Glutamatergic neuron (in vitro differentiated cells): ENCODE measurements at regions not wholly inside any gene's neighbourhood (a gene's known extent, or its start where the extent isn't known, plus 50 kb on each side); places are given as distances from the start of the nearest gene placed in this dataset.

Source experiments
- DNase-seq: peaks from one replicate; pipeline ENCODE4 v3.0.0; 2022
- H3K27ac Mint-ChIP-seq: one replicate; pipeline ENCODE4 v1.8.0; 2020; ENCODE audit warnings: mild to moderate bottlenecking, mixed read lengths, inconsistent platforms; ENCODE audit not compliant: unreplicated experiment
- H3K27me3 Mint-ChIP-seq: one replicate; pipeline ENCODE4 v1.8.0; 2020; ENCODE audit warnings: mild to moderate bottlenecking, moderate library complexity, mixed read lengths, inconsistent platforms; ENCODE audit not compliant: unreplicated experiment
- H3K36me3 Mint-ChIP-seq: one replicate; pipeline ENCODE4 v1.8.0; 2020; ENCODE audit warnings: mild to moderate bottlenecking, mixed read lengths, inconsistent platforms; ENCODE audit not compliant: unreplicated experiment
- H3K4me1 Mint-ChIP-seq: one replicate; pipeline ENCODE4 v1.8.0; 2020; ENCODE audit warnings: mild to moderate bottlenecking, low read depth, mixed read lengths, inconsistent platforms; ENCODE audit not compliant: unreplicated experiment
- H3K4me3 Mint-ChIP-seq: one replicate; pipeline ENCODE4 v1.8.0; 2020; ENCODE audit warnings: mild to moderate bottlenecking, mixed read lengths, inconsistent platforms; ENCODE audit not compliant: unreplicated experiment
- H3K9me3 Mint-ChIP-seq: one replicate; pipeline ENCODE4 v1.8.0; 2020; ENCODE audit warnings: mild to moderate bottlenecking, moderate library complexity, mixed read lengths, inconsistent platforms; ENCODE audit not compliant: unreplicated experiment
- TF ChIP-seq, protein P1 (sequence below): fragments of 200-600 bp; sonication (generic); IDR thresholded peaks from one replicate; pipeline ENCODE4 v1.5.0; 2021; ENCODE audit not compliant: partially characterized antibody, unreplicated experiment

DNA sequence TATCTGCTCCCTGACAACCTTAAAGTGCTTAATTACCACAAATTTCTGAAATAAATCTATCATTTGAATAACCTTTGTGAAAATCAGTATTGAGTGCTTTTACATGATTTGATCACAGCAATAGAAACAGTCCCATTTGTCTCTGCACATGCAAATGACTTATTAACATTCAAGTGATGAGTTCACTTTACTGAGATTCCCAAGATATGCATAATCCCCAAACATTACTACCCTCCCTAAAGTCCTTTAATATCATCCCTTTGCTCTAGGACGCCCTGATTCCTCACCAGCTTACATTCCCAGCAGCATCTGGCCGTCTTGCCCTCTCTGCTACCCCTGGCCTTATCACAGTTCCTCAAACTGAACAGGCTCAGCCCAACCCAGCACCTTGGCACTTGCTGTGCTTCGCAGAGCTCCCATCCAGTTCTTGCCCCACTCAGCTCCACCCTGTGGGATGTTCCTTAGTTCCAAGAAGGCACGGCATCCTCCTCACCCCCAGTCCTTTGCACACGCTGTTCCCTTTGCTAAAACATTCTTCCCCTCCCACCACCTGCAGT, 347.5 kb downstream of the PREX1 start:
- Mint-ChIP-seq H3K4me1 (no peaks in the 10 kb centered on the region), H3K4me3 (no peak overlapping the region), H3K36me3 (peaks cover 7% of the 10 kb centered on the region), H3K27ac (no peak overlapping the region), H3K27me3 (peaks cover 12% of the 10 kb centered on the region), H3K9me3 (peaks cover 6% of the 10 kb centered on the region)
- DNase-seq = no peak
- TF ChIP-seq, protein P1, sequence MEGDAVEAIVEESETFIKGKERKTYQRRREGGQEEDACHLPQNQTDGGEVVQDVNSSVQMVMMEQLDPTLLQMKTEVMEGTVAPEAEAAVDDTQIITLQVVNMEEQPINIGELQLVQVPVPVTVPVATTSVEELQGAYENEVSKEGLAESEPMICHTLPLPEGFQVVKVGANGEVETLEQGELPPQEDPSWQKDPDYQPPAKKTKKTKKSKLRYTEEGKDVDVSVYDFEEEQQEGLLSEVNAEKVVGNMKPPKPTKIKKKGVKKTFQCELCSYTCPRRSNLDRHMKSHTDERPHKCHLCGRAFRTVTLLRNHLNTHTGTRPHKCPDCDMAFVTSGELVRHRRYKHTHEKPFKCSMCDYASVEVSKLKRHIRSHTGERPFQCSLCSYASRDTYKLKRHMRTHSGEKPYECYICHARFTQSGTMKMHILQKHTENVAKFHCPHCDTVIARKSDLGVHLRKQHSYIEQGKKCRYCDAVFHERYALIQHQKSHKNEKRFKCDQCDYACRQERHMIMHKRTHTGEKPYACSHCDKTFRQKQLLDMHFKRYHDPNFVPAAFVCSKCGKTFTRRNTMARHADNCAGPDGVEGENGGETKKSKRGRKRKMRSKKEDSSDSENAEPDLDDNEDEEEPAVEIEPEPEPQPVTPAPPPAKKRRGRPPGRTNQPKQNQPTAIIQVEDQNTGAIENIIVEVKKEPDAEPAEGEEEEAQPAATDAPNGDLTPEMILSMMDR = no peak

DNA sequence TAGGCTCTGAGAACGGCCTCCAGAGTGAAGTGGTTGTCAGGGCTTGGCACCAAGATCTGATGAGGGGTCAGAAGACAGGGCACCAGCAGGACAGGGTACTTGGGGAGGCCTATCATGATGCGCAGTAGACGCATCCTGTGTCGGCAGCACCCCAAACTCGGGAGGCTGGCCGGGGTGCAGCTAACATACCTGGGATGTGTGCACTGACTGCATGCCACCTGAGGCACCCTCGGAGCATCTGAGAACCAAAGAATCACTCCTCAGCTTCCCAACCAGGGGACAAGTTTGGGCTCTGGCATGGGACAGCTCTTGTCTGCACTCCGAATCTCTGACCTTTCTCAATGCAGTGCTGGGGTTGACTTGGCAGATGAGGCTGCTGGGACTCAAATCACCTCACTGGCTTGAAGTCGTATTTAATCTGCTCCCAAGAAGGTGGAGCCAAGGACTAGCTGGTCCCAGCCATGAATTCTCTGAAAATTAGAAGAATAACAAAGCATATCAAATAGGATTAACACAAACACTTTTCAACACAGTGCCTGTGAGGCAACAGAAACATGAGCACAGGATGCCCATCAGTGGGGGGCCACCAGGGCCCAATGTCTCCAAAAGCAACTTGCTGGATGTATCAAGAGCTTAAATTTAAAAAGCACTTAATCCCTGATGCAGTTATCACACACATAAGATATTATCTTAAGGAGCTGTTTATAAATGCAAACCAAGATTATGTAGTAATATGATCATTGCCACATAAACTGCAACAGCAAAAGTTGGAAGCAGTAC, 348.8 kb downstream of the PREX1 start:
- TF ChIP-seq, protein P1 = no peak
- no peak overlapping the region for H3K27ac Mint-ChIP-seq
- H3K4me3 Mint-ChIP-seq = no peak overlapping the region

DNA sequence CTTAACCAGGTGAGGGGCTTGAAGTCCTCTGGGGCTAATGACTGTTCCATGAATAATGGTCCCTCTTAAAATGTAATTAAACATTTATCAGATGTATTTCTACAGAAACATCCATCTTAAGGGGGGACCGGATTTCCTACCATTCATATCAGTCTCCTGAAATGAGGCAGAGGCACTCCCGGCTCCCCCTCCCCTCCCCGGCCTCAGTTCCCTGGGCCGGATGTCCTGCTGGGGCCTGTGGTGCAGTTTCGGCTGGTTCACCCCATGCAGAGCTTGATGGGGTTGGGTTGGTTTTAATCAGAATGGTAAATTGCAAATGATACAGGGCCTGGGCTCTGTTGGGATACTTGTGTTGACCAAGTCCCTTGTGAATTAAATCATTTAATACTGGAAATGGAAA, 349.4 kb downstream of the PREX1 start:
- no peak for DNase-seq
- Mint-ChIP-seq H3K27ac (no peak overlapping the region), H3K36me3 (peaks cover 7% of the 10 kb centered on the region), H3K4me1 (no peaks in the 10 kb centered on the region), H3K27me3 (peaks cover 12% of the 10 kb centered on the region), H3K4me3 (no peak overlapping the region), H3K9me3 (peaks cover 6% of the 10 kb centered on the region)
- TF ChIP-seq, protein P1 = no peak

More for the DNA sequence above, 348.8 kb downstream of the PREX1 start:
- Mint-ChIP-seq H3K9me3 (peaks cover 6% of the 10 kb centered on the region), H3K27me3 (peaks cover 12% of the 10 kb centered on the region), H3K36me3 (peaks cover 7% of the 10 kb centered on the region), H3K4me1 (no peaks in the 10 kb centered on the region)
- no peak for DNase-seq

DNA sequence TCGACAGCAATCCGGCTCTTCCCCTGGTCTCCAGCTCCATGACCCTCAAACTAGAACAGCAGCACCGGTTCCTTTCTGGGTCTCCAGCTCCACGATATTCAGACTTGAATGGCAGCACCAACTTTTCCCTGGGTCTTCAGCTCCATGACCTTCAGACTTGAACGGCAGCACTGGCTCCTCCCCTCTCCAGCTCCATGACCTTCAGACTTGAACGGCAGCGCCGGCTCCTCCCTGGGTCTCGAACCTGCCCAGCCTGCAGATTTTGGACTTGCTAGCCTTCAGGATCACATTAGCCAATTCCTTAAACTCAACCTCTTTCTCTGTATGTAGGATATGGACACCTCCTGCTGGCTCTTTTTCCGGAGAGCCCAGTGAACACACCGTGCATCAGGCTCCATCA, 350.9 kb downstream of the PREX1 start:
- no peak overlapping the region for H3K4me3 Mint-ChIP-seq
- peaks cover 6% of the 10 kb centered on the region for H3K9me3 Mint-ChIP-seq
- TF ChIP-seq, protein P1 = no peak
- H3K36me3 Mint-ChIP-seq = peaks cover 7% of the 10 kb centered on the region
- no peak for DNase-seq
- no peak overlapping the region for H3K27ac Mint-ChIP-seq
- no peaks in the 10 kb centered on the region for H3K4me1 Mint-ChIP-seq
- peaks cover 10% of the 10 kb centered on the region for H3K27me3 Mint-ChIP-seq

DNA sequence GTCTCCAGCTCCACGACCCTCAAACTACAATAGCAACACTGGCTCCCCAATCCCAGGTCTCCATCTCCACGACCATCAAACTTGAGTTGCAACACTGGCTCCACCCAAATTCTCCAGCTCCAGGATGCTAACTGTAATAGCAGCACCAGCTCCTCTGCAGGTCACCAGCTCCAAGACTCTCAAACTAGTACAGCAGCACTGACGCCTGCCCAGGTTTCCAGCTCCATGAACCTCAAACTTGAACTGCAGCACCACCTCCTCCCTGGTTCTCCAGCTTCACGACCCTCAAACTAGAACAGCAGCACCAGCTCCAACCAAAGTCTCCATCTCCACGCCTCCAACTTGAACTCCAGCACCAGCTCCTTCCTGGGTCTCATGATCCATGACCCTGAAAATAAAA, 353.8 kb downstream of the PREX1 start:
- Mint-ChIP-seq H3K4me1 (peaks cover 3% of the 10 kb centered on the region), H3K27me3 (peaks cover 10% of the 10 kb centered on the region), H3K9me3 (peaks cover 6% of the 10 kb centered on the region), H3K27ac (no peak overlapping the region), H3K4me3 (no peak overlapping the region), H3K36me3 (peaks cover 7% of the 10 kb centered on the region)
- no peak for DNase-seq
- TF ChIP-seq, protein P1 = no peak
